HL-60/S4 treated with retinoic acid at 250 ng/mL for 4 days and 3 days (cell line): ENCODE measurements at regions not wholly inside any gene's neighbourhood (a gene's known extent, or its start where the extent isn't known, plus 50 kb on each side); places are given as distances from the start of the nearest gene placed in this dataset.
"Not testable (repeated sequence)": the region's sequence is repeated elsewhere in the genome, so short reads cannot be mapped to it uniquely, and the experiment has no call there.

Source experiments
- in situ Hi-C: fragments of 300-500 bp; cut with MboI; formaldehyde crosslinking; loops from 2 replicates; pipeline ENCODE4 v1.7.0; 2022; ENCODE audit warnings: low sequenced_read_pairs

DNA sequence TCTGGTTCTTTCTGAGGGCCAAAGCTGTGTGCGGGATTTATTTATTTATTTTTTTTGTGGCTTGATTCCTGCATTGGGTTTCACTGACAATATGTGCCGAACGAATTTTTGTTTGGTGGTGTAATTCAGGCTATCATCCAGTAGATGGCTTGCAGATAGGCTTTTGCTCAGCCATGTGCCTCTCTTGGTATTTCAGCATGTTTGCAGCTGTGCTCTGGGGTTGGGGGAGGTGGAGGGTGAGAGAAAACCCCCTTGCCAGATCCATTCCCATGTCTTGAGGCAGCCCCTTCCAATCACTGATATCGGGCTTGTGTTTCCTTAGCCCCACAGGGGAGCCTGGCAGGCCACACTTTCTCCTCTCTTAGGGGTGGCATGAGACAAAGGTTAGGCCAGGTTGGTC is 302.4 kb downstream of the PTGER3 start:
- in situ Hi-C loops, result no loop called here

DNA sequence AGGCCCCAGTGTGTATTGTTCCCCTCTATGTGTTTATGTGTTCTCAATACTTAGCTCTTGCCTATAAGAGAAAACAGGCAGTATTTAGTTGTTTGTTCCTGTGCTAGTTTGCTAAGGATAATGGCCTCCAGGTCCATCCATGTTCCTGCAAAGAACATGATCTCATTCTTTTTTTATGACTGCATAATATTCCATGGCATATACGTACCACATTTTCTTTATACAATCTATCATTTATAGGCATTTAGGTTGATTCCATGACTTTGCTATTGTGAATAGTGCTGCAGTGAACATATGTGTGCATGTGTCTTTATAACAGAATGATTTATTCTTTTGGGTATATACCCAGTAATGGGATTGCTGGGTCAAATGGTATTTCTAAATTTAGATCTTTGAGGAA is 301.6 kb downstream of the PTGER3 start:
- in situ Hi-C loops, result not testable (repeated sequence)

DNA sequence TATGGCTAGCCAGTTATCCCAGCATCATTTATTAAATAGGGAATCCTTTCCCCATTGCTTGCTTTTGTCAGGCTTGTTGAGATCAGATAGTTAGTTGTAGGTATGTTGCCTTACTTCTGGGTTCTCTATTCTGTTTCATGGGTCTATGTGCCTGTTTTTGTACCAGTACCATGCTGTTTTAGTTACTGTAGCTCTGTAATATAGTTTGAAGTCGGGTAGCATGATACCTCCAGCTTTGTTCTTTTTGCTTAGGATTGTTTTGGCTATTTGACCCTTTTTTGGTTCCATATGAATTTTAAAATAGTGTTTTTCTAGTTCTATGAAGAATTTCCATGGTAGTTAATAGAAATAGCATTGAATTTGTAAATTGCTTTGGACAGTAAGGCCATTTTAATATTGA is 300.5 kb downstream of the PTGER3 start:
- in situ Hi-C loops, result not testable (repeated sequence)

DNA sequence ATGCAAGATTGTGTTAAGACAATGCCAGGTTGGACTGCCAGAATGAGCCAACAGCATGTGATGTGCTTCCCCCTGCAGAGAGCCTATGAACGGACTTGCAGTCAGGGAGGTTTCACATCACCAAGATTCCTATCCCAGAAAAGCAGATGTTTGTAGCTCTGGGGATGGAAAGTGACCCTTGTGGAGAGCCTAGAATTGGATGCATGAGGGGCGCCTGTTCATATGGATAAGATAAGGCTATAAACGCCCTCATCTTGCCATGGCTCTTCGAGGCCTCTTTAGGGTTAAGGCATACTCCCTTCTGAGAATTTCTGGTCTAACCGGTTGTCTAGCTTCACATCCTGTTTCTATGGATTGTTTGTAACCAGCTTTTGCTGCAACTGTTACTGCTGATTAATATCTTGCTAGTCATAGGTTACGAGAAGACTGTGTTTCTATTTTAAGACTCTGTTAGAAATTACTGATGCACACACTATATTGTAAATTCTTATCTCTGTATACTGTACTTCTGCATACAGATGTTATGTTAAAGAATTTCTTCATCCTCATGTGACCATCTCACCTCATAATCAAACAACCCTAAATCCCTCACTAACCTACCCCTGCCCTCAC is 295.8 kb downstream of the PTGER3 start:
- in situ Hi-C loops, result not testable (repeated sequence)

DNA sequence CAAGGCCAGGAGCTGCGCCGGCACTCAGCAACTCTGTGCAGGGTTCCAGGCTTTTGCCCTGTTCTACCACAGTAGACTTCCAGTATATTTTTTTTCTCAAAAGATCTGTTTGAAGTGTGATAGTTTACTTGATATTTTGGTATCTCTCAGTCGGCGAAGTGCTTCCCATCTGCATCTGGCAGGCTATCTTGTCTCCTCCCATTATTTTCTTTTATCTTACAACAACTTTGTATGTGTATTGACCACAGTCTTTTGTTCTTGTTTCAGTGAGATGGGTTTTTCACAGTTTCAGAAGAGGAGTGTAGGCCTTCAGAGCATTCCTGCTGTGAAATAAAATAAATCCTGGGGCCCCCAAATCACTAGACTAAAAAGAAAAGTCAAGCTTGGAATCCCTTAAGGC is 292.9 kb downstream of the PTGER3 start:
- in situ Hi-C loops, result no loop called here

DNA sequence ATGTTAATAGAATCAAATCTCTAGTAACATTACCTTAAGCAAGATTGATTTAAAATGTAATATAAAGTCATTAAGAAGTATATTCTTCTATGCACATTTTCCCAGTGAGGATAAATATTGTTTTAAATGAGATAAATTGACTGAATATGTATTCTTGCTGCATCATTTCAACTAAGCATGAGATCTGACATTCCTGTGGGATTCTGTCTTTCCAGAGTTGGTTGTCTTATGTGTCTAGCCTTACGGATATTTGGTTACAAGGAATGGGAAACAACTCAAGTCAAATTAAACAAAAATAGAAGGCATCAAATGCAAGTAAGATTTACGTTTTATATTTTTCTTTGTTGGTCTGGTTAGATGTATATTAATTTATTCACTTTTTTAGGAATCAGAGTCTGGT is 287.5 kb downstream of the PTGER3 start:
- in situ Hi-C loops, result no loop called here

DNA sequence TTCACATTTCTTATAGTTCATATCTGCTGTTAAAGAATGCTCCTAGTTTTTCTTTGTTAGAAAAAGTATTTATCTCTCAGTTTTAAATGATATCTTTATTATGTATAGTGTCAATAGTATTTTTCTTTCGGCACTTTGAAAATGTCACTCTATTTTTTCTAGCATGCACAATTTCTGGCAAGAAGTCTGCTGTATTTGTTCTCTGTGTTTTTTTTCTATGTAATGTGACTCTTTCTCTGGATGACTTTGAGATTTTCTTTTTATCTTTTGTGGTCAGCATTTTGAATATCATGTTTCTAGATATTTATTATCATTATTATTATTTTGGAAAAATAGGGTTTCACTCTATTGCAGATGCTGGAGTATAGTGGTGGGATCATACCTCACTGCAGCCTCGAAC is 285.2 kb downstream of the PTGER3 start:
- in situ Hi-C loops, result no loop called here

DNA sequence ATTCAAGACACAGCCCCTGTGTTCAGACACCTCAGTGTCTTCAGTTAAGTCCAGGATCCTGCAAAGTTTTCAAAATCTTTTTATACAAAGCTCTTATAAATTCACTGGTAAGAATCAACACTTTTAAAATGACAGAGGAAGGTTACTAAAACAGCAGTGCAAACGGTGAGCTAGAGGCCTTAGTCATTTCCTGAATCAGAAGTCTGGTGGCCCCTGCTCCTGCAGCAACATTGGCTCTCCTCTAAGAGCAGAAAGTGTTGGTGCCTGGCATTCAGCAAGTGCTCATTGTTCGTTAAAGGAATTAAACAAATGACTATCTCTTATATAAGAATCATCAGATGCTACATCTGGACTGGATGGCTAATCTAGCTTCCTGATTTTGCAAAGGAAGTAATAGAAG is 282.9 kb downstream of the PTGER3 start:
- in situ Hi-C loops, result no loop called here

DNA sequence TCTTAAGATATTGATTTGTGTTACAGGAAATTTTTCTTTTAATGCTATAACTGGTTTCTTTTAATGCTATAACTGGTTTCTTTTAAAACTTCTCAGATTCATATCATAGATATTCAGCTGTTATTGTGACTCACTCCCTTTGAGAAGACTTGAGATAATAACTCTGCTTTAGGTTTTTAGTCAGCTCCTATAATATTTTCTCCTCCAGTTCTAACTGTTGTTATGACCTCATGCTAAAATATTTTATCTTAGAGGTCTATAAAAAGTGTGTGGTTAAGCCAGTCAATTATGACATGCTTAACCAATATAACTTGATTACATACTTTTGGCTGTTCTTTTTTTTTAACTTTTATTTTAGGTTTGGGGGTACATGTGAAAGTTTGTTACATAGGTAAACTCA is 280.2 kb downstream of the PTGER3 start:
- in situ Hi-C loops, result no loop called here

DNA sequence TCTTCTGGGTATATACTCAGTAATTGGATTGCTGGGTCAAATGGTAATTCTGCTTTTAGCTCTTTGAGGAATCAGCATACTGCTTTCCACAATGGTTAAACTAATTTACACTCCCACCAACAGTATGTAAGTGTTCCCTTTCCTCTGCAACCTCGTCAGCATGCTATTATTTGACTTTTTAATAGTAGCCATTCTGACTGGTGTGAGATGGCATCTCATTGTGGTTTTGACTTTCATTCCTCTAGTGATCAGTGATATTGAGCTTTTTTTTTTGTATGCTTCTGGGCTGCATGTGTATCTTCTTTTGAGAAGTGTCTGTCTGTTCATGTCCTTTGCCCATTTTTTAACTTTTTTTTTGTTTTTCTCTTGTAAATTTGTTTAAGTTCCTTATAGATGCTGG is 279.4 kb downstream of the PTGER3 start:
- in situ Hi-C loops, result no loop called here

DNA sequence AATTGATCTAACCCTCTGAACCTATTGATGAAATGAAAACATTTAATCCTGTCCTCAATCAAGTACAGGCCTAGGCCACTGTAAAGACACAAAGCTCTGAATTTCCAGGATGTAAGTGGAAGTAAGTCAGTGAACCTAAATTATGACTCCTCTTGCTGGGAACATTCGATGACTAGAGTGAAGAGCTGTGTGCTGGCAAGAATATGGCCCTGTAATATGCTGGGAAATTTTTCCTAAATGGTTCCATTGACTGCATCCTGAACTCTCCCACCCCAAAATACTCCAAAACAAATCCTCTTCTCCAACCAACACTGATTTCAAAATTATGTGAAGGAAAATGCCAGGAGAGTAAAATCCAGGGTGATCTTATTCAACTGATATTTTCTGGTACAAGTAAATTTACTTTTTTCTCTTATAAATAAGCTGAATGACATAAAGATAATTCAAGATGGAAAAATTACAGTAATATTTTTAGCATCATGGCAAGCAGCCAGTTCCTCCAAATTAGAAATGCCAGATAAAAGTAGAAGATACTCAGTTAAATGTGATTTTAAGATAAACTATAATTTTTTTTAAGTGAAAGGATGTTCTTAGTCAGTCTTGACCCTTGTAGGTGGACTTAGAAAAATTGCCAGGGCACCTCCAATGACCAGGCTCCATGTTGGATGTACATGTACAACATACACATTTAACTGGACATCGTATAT is 269.4 kb downstream of the PTGER3 start:
- in situ Hi-C loops, result no loop called here

DNA sequence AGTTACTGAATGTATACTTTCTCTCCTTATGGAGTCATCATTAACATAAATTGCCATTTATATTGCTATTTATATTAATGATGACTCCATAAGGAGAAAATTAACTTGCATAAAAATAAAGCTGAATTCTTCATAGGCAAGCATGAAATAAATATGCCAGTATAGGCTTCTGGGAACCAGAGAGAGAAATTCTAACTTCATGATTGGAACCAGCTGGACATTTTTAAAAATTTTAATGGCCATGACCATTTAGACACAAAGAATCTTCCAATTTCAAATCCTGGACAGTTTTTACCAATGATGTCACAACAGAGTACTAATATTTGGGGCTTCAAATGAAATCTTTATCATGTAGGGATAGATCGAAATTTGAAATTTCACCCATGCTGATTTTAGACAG is 268.7 kb downstream of the PTGER3 start:
- in situ Hi-C loops, result no loop called here

DNA sequence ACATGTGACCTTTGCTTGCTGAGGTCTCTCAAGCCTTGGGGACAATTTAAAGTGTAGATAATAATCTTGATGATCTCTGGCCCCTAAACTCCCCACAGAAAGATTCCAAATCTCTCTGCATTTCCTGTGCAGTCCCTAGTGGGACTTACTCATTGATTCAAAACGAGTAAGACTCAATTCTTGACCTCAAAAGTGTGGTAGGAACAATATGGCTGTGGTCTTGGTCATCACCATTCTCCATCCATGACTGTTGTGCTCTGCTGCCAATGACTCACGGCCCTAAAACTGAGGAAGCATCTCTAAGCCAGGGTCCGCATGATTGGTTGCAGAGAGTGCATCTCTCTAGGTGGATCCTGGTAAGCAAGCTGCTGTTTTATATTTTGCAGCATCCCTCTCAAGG is 268.0 kb downstream of the PTGER3 start:
- in situ Hi-C loops, result no loop called here

DNA sequence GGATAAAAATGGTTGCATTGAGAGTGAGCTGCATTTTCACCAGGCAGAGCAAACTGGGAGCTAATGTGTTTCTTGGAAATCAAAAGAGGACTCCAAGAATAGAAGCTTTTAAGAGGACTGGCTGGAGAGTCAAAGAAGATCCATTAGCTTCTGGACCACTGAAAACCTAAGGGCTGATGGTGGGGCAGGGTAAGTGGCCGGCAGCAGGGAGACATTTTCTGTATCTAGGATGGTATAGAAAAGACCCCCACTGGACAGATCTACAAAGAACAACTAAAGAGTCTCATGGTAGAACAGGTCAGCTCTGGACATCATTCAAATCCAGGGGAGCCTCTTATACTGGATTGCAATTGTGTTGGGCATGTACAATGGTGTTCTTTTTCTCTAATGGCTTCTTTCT is 262.3 kb downstream of the PTGER3 start:
- in situ Hi-C loops, result no loop called here

DNA sequence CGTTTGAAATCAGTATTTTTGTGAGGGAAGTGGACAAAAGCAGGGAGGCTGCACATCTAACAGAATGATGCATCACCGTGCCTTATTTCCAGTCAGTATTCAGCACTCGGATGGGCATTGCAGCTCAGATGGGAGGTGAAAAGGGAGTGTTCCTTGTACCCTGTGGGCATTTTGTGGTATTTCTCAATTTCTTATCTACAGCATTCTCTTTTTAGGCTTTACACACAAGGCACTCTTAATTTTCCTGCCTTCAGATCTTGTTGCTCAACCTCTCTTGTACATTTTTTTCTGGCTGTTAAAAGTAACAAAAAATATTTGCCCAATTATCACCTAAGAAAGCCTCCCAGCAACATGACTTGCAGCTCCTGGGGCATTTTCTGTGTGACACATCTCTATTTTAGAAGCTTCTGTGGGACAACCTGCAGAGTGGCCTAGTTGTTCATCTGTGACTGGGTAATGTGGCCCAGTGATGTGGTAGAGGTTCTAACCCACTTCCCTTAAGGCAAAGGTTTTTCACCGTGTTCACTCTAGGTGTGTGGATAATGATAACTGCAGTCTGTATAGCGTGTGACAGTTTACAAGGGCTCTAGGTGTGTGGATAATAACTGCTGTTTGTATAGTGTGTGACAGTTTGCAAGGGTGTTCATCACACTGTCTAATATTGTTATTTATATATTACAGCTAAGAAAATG is 257.2 kb downstream of the PTGER3 start:
- in situ Hi-C loops, result no loop called here

DNA sequence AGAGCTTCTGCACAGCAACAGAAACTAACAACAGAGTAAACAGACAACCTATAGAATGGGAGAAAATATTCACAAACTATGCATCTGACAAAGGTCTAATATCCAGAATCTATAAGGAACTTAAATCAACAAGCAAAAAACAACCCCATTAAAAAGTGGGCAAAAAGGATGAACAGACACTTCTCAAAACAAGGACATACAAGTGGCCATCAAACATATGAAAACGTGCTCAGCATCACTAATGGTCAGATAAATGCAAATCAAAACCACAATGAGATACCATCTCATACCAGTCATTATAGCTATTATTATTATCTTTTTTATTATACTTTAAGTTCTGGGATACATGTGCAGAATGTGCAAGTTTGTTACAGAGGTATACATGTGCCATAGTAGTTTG is 252.6 kb downstream of the PTGER3 start:
- in situ Hi-C loops, result not testable (repeated sequence)

DNA sequence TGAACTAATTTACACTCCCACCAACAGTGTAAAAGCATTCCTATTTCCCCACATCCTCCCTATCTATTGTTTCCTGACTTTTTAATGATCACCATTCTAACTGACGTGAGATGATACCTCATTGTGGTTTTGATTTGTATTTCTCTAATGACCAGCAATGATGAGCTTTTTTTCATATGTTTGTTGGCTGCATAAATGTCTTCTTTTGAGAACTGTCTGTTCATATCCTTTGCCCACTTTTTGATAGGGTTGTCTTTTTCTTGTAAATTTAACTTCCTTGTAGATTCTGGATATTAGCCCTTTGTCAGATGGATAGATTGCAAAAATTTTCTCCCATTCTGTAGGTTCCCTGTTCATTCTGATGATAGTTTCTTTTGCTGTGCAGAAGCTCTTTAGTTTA is 251.3 kb downstream of the PTGER3 start:
- in situ Hi-C loops, result not testable (repeated sequence)

DNA sequence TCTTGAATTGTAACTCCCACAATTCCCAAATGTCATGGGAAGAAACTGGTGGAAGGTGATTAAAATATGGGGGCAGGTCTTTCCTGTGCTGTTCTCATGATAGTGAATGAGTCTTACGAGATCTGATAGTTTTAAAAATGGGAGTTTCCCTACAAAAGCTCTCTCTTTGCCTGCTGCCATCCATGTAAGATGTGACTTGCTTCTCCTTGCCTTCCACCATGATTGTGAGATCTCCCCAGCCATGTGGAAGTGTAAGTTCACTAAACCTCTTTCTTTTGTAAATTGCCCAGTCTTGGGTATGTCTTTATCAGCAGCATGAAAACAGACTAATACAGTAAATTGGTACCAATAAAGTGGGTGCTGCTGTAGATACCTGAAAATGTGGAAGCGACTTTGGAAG is 245.0 kb downstream of the PTGER3 start:
- in situ Hi-C loops, result not testable (repeated sequence)

DNA sequence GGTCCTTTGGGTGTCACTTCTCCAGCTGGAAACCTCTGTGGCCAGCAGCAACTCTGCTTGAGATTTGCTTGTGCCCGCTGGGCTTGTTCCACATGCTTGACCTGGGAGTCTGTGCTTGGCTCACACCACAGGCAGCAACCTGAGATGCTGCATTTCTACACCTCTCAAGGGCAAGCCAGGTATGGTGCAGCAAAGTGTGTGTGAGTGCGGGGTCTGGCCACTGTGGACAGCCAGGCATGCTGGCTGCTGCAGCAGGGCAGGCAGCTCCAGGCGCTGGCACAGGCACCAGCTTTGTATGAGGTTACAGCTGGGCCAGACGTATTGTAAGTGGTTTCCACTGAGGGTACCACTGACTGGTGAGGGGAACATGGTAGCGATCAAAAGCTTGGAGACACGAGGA is 242.0 kb downstream of the PTGER3 start:
- in situ Hi-C loops, result no loop called here

DNA sequence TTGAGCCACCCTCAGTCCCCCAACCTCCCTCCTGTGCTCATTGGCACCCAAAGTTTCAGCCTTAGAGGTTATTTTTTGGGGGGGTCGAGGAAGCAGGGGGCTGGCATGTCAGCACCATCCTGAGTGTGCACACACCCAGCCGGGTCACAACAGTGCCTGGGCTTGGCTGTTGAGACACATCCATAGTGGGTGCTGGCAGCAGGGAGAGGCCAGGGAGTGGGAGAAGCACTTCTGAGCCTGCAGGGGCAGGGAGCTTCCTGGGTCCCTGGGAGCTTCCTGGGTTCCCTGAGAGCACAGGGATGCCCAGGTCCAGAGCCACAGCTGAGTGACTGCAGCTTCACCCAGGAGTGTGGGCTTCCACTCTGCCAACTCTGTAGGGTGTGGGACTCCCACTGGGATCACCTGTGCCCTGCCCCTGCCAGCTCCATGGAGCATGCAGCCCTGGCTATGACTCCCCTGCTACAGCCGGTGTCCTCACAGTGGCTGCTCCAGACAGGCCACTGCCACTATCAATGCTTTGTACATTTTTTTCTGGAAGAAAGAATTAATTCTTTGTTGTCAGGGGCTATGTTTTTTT is 240.4 kb downstream of the PTGER3 start:
- in situ Hi-C loops, result no loop called here

DNA sequence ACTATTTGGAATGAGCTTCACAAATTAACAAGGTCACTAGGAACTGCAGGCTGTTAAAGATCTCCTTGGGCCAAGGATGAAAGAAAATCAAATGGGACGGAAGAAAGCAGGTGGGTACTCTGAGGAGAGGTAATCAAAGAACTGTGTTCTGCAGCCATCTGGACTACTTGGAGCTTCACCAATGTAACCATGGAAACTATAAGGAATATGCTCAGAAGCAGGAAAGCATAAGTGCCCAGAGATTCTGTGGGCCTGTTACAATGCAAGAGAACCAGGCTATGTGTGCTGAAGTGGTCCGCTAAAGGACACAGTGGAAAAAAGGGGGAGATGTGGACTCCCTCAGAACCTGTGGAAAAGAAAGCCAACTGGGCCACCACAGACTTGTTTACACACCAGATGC is 238.5 kb downstream of the PTGER3 start:
- in situ Hi-C loops, result no loop called here

DNA sequence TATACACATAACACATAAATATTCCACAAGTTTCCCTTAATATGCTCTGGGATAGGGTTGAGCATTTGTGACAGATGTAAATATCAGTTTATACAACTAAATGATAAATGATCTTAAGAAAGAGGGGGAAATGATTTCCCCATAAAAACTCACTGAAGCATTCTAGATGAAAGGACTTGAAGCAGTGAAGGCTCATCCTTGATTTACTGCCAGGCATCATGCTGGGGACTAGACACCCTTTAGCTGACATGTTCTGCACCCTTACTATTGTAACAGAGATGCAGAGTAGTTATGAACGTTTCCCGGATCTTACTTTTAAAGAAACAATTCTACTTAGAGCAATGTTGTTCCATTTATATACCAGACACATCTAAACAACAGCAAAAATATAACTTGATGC is 235.8 kb downstream of the PTGER3 start:
- in situ Hi-C loops, result no loop called here
